HG03354 (cell line): ENCODE measurements at regions not wholly inside any gene's neighbourhood (a gene's known extent, or its start where the extent isn't known, plus 50 kb on each side); places are given as distances from the start of the nearest gene placed in this dataset.
"Not testable (repeated sequence)": the region's sequence is repeated elsewhere in the genome, so short reads cannot be mapped to it uniquely, and the experiment has no call there.

Experiments
- ATAC-seq: cut with Tn5 transposase; IDR thresholded peaks from one replicate; pipeline ENCODE4 v1.9.1; 2021; ENCODE audit warnings: mild to moderate bottlenecking; ENCODE audit not compliant: unreplicated experiment, poor library complexity, severe bottlenecking

GRCh38 chr1:58963287-58963686 is 179.4 kb upstream of the JUN start:
- ATAC-seq, result not testable (repeated sequence)

GRCh38 chr1:58964428-58964827 is 180.6 kb upstream of the JUN start:
- no peak for ATAC-seq

- ATAC-seq, result no peak
Observed at GRCh38 chr1:58964880-58965279, 181.0 kb upstream of the JUN start.

GRCh38 chr1:58966103-58966916 is 182.5 kb upstream of the JUN start:
- no peak for ATAC-seq

GRCh38 chr1:58966917-58967740 is 183.3 kb upstream of the JUN start:
- ATAC-seq, result no peak

- peak; percentile 87 for ATAC-seq
Observed at GRCh38 chr1:58968360-58968952, 184.6 kb upstream of the JUN start.

- not testable (repeated sequence) for ATAC-seq
Observed at GRCh38 chr1:58969176-58969575, 185.3 kb upstream of the JUN start.

GRCh38 chr1:58971629-58972140 is 187.8 kb upstream of the JUN start:
- ATAC-seq, result no peak

GRCh38 chr1:58975888-58976287 is 192.0 kb upstream of the JUN start:
- ATAC-seq, result no peak

GRCh38 chr1:58976294-58976693 is 192.4 kb upstream of the JUN start:
- no peak for ATAC-seq

GRCh38 chr1:58977598-58977997 is 193.8 kb upstream of the JUN start:
- no peak for ATAC-seq

- no peak for ATAC-seq
Observed at GRCh38 chr1:58978096-58978495, 194.2 kb upstream of the JUN start.

GRCh38 chr1:58979086-58979485 is 195.2 kb upstream of the JUN start:
- no peak for ATAC-seq

GRCh38 chr1:58979677-58980076 is 195.8 kb upstream of the JUN start:
- no peak for ATAC-seq

- ATAC-seq, result no peak
Observed at GRCh38 chr1:58981392-58981791, 197.5 kb upstream of the JUN start.

- ATAC-seq, result no peak
Observed at GRCh38 chr1:58982259-58982998, 198.6 kb upstream of the JUN start.

GRCh38 chr1:58983162-58983561 is 199.3 kb upstream of the JUN start:
- no peak for ATAC-seq

GRCh38 chr1:58983633-58984245 is 199.9 kb upstream of the JUN start:
- ATAC-seq, result no peak

- ATAC-seq, result no peak
Observed at GRCh38 chr1:58986996-58987767, 203.3 kb upstream of the JUN start.
